OCI-LY1 (cell line): ENCODE measurements at regions not wholly inside any gene's neighbourhood (a gene's known extent, or its start where the extent isn't known, plus 50 kb on each side); places are given as distances from the start of the nearest gene placed in this dataset.

Source experiments
- H2AFZ ChIP-seq: fragments of 200-600 bp; sonication (generic), shearing (Covaris generic); 2 replicates; pipeline ENCODE4 v1.6.0; 2014; ENCODE audit warnings: antibody characterized with exemption, mild to moderate bottlenecking, low read length
- H3F3A ChIP-seq: fragments of 200-600 bp; sonication (generic), shearing (Covaris generic); 2 replicates; pipeline ENCODE4 v1.6.0; 2014; ENCODE audit warnings: mild to moderate bottlenecking, antibody characterized with exemption, low read length, moderate library complexity; ENCODE audit not compliant: insufficient read depth
- H3K27ac ChIP-seq: fragments of 200-600 bp; sonication (generic); 2 replicates; pipeline ENCODE4 v1.5.1; 2014; ENCODE audit warnings: low read length, mixed run types, mild to moderate bottlenecking, low read depth; ENCODE audit not compliant: poor library complexity, severe bottlenecking
- H3K27me3 ChIP-seq: fragments of 200-600 bp; sonication (generic); 2 replicates; pipeline ENCODE4 v1.6.0; 2014; ENCODE audit warnings: antibody characterized with exemption, mild to moderate bottlenecking, low read length, moderate library complexity; ENCODE audit not compliant: insufficient read depth
- H3K36me3 ChIP-seq: fragments of 200-600 bp; sonication (generic); 2 replicates; pipeline ENCODE4 v1.6.1; 2014; ENCODE audit warnings: mild to moderate bottlenecking, antibody characterized with exemption, low read length, moderate library complexity, mixed read lengths; ENCODE audit not compliant: insufficient read depth
- H3K4me1 ChIP-seq: fragments of 200-600 bp; sonication (generic); 2 replicates; pipeline ENCODE4 v1.5.1; 2014; ENCODE audit warnings: mild to moderate bottlenecking, low read length, moderate library complexity; ENCODE audit not compliant: insufficient read depth, severe bottlenecking
- H3K4me2 ChIP-seq: fragments of 200-600 bp; sonication (generic), shearing (Covaris generic); 2 replicates; pipeline ENCODE4 v1.6.1; 2014; ENCODE audit warnings: low read length
- H3K4me3 ChIP-seq: fragments of 200-600 bp; sonication (generic); 2 replicates; pipeline ENCODE4 v1.5.1; 2014; ENCODE audit warnings: low read length, low read depth, mild to moderate bottlenecking, mixed read lengths; ENCODE audit not compliant: poor library complexity, severe bottlenecking
- H3K79me2 ChIP-seq: fragments of 200-600 bp; shearing (Covaris generic); 2 replicates; pipeline ENCODE4 v1.6.1; 2016; ENCODE audit warnings: mixed run types, low read length, mixed read lengths; ENCODE audit not compliant: insufficient read depth
- H3K9ac ChIP-seq: fragments of 200-600 bp; sonication (generic), shearing (Covaris generic); 2 replicates; pipeline ENCODE4 v1.6.1; 2014; ENCODE audit warnings: mild to moderate bottlenecking, low read length, mixed read lengths
- H3K9me2 ChIP-seq: fragments of 200-600 bp; sonication (generic), shearing (Covaris generic); 2 replicates; pipeline ENCODE4 v1.6.1; 2014; ENCODE audit warnings: low read depth, mild to moderate bottlenecking, low read length, mixed read lengths
- H3K9me3 ChIP-seq: fragments of 200-600 bp; shearing (Covaris generic); 2 replicates; pipeline ENCODE4 v1.6.1; 2014; ENCODE audit warnings: low read length, mixed read lengths
- H4K20me1 ChIP-seq: fragments of 200-600 bp; sonication (generic), shearing (Covaris generic); 2 replicates; pipeline ENCODE4 v1.6.0; 2016; ENCODE audit warnings: mild to moderate bottlenecking, low read length; ENCODE audit not compliant: insufficient read depth
- CTCF ChIP-seq: fragments of 200-600 bp; sonication (generic), shearing (Covaris generic); IDR thresholded peaks from 2 replicates; pipeline ENCODE4 v1.5.1; 2017; ENCODE audit warnings: mild to moderate bottlenecking, antibody characterized with exemption, low read length, moderate library complexity, mixed read lengths
- EZH2 ChIP-seq: fragments of 200-600 bp; sonication (generic), shearing (Covaris generic); IDR thresholded peaks from 2 replicates; pipeline ENCODE4 v1.8.0; 2017; ENCODE audit warnings: borderline replicate concordance, mixed run types, mild to moderate bottlenecking, antibody characterized with exemption, low read length, moderate library complexity, mixed read lengths

DNA sequence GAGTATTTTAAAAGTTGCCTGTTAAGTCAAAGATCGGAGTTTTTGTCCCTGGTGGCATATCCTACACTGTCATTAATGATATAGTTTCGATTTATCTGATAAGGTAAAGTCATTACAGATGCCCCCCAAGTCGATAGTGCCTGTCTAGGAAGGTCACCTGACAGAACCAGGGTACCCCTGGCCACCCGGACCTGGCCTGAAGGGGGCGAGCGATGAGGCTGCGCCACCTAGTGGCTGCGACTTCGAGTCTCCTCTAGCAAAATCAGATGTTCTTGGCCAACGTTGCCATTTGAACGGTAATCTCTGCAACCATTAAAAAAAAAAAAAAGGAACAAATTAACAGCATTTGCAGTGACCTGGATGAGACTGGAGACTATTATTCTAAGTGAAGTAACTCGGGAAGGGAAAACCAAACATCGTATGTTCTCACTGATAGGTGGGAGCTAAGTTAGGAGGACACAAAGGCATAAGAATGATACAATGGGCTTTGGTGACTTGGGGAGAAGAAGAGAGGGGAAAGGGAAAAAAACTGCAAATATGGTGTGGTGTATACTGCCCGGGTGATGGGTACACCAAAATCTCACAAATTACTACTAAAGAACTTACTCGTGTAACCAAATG lies 565.1 kb downstream of the LIG4 start:
- Histone ChIP-seq H3K4me2 (no peak overlapping the region), H3K79me2 (no peaks in the 10 kb centered on the region), H2AFZ (no peak overlapping the region)

GRCh38 chr13:107649079-107649478 lies 566.3 kb downstream of the LIG4 start:
- Histone ChIP-seq H4K20me1 (no peaks in the 10 kb centered on the region), H3K4me3 (no peak overlapping the region), H3K9ac (no peak overlapping the region), H3K4me2 (no peak overlapping the region), H3K36me3 (no peaks in the 10 kb centered on the region), H2AFZ (no peak overlapping the region), H3K27ac (no peak overlapping the region), H3K4me1 (no peaks in the 10 kb centered on the region), H3K27me3 (no peaks in the 10 kb centered on the region), H3K9me3 (no peaks in the 10 kb centered on the region), H3K9me2 (no peaks in the 10 kb centered on the region), H3K79me2 (no peaks in the 10 kb centered on the region), H3F3A (no peaks in the 10 kb centered on the region)
- TF ChIP-seq CTCF (no peak), EZH2 (no peak)

More for the DNA sequence above, 565.1 kb downstream of the LIG4 start:
- Histone ChIP-seq H3K4me3 (no peak overlapping the region), H4K20me1 (no peaks in the 10 kb centered on the region), H3K27ac (no peak overlapping the region), H3K9me3 (no peaks in the 10 kb centered on the region), H3K9ac (no peak overlapping the region), H3K27me3 (no peaks in the 10 kb centered on the region), H3F3A (no peaks in the 10 kb centered on the region), H3K36me3 (no peaks in the 10 kb centered on the region), H3K9me2 (no peaks in the 10 kb centered on the region), H3K4me1 (no peaks in the 10 kb centered on the region)
- no peak for TF ChIP-seq EZH2
- TF ChIP-seq CTCF, result peak; percentile 93

GRCh38 chr13:107644136-107644535 lies 571.2 kb downstream of the LIG4 start:
- H3K36me3 ChIP-seq, result no peaks in the 10 kb centered on the region
- H3K4me1 ChIP-seq, result no peaks in the 10 kb centered on the region
- H3F3A ChIP-seq, result no peaks in the 10 kb centered on the region
- no peaks in the 10 kb centered on the region for H4K20me1 ChIP-seq
- H3K9ac ChIP-seq, result no peak overlapping the region
- H3K4me2 ChIP-seq, result no peak overlapping the region
- H3K9me2 ChIP-seq, result no peaks in the 10 kb centered on the region
- TF ChIP-seq EZH2 (no peak), CTCF (no peak)
- no peaks in the 10 kb centered on the region for H3K79me2 ChIP-seq
- H2AFZ ChIP-seq, result no peak overlapping the region
- no peaks in the 10 kb centered on the region for H3K27me3 ChIP-seq
- no peak overlapping the region for H3K4me3 ChIP-seq
- H3K9me3 ChIP-seq, result no peaks in the 10 kb centered on the region
- no peak overlapping the region for H3K27ac ChIP-seq
